ENCODE measurements at regions not wholly inside any gene's neighbourhood (a gene's known extent, or its start where the extent isn't known, plus 50 kb on each side); places are given as distances from the start of the nearest gene placed in this dataset.
"Not testable (repeated sequence)": the region's sequence is repeated elsewhere in the genome, so short reads cannot be mapped to it uniquely, and the experiment has no call there.

DNA sequence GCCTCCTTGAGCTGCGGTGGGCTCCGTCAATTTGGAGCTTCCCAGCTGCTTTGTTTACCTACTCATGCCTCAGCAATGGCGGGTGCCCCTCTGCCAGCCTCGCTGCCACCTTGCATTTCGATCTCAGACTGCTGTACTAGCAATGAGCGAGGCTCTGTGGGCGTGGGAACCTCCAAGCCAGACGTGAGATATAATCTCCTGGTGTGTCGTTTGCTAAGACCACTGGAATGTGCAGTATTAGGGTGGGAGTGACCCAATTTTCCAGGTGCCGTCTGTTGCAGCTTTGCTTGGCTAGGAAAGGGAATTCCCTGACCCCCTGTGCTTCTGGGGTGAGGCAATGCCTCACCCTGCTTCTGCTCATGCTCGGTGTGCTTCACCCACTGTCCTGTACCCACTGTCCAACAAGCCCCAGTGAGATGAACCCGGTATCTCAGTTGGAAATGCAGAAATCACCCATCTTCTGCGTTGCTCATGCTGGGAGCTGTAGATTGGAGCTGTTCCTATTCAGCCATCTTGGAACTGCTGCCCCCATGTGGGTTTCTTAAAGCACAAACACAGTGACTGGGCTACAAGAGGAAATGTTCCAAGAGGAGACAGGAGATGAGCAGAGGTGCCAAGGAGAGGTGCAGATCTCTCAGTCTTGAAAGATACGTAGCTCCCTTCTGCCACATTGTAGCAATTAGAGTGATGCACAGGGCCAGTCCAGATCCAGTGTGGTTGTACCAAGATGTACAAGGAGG is 193.0 kb upstream of the IGFBP7 start:
- TF ChIP-seq, protein P1, sequence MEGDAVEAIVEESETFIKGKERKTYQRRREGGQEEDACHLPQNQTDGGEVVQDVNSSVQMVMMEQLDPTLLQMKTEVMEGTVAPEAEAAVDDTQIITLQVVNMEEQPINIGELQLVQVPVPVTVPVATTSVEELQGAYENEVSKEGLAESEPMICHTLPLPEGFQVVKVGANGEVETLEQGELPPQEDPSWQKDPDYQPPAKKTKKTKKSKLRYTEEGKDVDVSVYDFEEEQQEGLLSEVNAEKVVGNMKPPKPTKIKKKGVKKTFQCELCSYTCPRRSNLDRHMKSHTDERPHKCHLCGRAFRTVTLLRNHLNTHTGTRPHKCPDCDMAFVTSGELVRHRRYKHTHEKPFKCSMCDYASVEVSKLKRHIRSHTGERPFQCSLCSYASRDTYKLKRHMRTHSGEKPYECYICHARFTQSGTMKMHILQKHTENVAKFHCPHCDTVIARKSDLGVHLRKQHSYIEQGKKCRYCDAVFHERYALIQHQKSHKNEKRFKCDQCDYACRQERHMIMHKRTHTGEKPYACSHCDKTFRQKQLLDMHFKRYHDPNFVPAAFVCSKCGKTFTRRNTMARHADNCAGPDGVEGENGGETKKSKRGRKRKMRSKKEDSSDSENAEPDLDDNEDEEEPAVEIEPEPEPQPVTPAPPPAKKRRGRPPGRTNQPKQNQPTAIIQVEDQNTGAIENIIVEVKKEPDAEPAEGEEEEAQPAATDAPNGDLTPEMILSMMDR (IDR thresholded peaks at IDR 0.05; ENCODE audit: borderline replicate concordance, extremely low read depth, insufficient read depth) = no peak
- Histone ChIP-seq H3K4me1 (ENCODE audit: control insufficient read depth in 2 of 3, insufficient read depth in 2 of 3, low read depth in 1 of 3, low read length in 3 of 3) (peaks cover 0 to 2% (median 0%) of the 10 kb centered on the region in 3 donors), H3K4me3 (ENCODE audit: low read length in 3 of 3) (no peak overlapping the region), H3K36me3 (ENCODE audit: control insufficient read depth in 2 of 3, insufficient read depth in 3 of 3, low read length in 3 of 3) (no peaks in the 10 kb centered on the region), H3K27me3 (ENCODE audit: control insufficient read depth, insufficient read depth, low read length) (no peaks in the 10 kb centered on the region), H3K27ac (ENCODE audit: low read depth in 2 of 2, low read length in 2 of 2) (no peak overlapping the region), H3K9me3 (ENCODE audit: control insufficient read depth in 2 of 3, insufficient read depth in 1 of 3, low read length in 3 of 3) (no peaks in the 10 kb centered on the region), H3K9ac (ENCODE audit: low read length in 3 of 3) (no peak overlapping the region)
- intact Hi-C loops (cut with DNase I) = no loop called here
- FAIRE-seq (no peak), DNase-seq (peak in 1 of 5 donors; percentile 27)

DNA sequence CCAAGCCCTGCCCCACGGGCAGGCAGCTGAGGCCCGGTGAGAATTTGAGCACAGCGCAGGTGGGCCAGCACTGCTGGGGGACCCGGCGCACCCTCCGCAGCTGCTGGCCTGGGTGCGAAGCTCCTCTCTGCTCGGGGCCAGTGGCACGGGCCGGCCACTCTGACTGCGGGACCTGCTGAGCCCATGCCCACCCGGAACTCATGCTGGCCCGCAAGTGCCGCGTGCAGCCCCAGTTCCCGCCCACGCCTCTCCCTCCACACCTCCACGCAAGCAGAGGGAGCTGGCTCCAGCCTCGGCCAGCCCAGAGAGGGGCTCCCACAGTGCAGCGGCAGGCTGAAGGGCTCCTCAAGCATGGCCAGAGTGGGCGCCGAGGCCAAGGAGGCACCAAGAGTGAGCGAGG is 190.1 kb upstream of the IGFBP7 start:
- H3K27ac ChIP-seq (ENCODE audit: low read depth in 2 of 2, low read length in 2 of 2); H3K36me3 ChIP-seq (ENCODE audit: control insufficient read depth in 2 of 3, insufficient read depth in 3 of 3, low read length in 3 of 3); FAIRE-seq; intact Hi-C loops (cut with DNase I); H3K27me3 ChIP-seq (ENCODE audit: control insufficient read depth, insufficient read depth, low read length); H3K4me1 ChIP-seq (ENCODE audit: control insufficient read depth in 2 of 3, insufficient read depth in 2 of 3, low read depth in 1 of 3, low read length in 3 of 3); H3K9ac ChIP-seq (ENCODE audit: low read length in 3 of 3); H3K4me3 ChIP-seq (ENCODE audit: low read length in 3 of 3); H3K9me3 ChIP-seq (ENCODE audit: control insufficient read depth in 2 of 3, insufficient read depth in 1 of 3, low read length in 3 of 3): not testable (repeated sequence)
- DNase-seq = peak in 1 of 5 donors; percentile 57

DNA sequence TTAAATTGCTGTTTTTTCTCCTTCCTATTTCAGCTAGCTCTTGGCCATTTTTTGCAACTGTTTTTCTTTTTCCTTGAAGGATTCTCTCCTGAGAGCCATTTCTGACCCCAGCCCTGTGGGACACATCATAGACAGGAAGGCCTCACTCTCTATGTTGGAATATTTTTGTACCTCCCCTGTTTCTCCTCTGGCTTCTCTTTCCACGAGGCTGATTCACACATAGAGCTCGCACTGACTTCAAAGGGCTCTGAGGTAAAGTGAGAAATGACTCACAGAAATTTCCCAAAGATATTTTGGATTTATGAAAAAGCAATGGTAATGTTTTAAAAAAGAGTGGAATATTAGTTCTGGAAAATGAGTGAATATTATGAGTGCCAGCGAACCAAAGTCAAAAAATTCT is 181.7 kb upstream of the IGFBP7 start:
- intact Hi-C loops (cut with DNase I) = no loop called here
- H3K27ac ChIP-seq (ENCODE audit: low read depth in 2 of 2, low read length in 2 of 2) = no peak overlapping the region
- no peak overlapping the region for H3K9ac ChIP-seq (ENCODE audit: low read length in 3 of 3)
- FAIRE-seq (no peak), DNase-seq (no peak)
- TF ChIP-seq, protein P1 (IDR thresholded peaks at IDR 0.05; ENCODE audit: borderline replicate concordance, extremely low read depth, insufficient read depth) = no peak
- H3K36me3 ChIP-seq (ENCODE audit: control insufficient read depth in 2 of 3, insufficient read depth in 3 of 3, low read length in 3 of 3) = no peaks in the 10 kb centered on the region
- peaks cover 0 to 10% (median 0%) of the 10 kb centered on the region in 3 donors for H3K4me1 ChIP-seq (ENCODE audit: control insufficient read depth in 2 of 3, insufficient read depth in 2 of 3, low read depth in 1 of 3, low read length in 3 of 3)
- H3K4me3 ChIP-seq (ENCODE audit: low read length in 3 of 3) = no peak overlapping the region
- H3K9me3 ChIP-seq (ENCODE audit: control insufficient read depth in 2 of 3, insufficient read depth in 1 of 3, low read length in 3 of 3) = no peaks in the 10 kb centered on the region
- H3K27me3 ChIP-seq (ENCODE audit: control insufficient read depth, insufficient read depth, low read length) = no peaks in the 10 kb centered on the region

DNA sequence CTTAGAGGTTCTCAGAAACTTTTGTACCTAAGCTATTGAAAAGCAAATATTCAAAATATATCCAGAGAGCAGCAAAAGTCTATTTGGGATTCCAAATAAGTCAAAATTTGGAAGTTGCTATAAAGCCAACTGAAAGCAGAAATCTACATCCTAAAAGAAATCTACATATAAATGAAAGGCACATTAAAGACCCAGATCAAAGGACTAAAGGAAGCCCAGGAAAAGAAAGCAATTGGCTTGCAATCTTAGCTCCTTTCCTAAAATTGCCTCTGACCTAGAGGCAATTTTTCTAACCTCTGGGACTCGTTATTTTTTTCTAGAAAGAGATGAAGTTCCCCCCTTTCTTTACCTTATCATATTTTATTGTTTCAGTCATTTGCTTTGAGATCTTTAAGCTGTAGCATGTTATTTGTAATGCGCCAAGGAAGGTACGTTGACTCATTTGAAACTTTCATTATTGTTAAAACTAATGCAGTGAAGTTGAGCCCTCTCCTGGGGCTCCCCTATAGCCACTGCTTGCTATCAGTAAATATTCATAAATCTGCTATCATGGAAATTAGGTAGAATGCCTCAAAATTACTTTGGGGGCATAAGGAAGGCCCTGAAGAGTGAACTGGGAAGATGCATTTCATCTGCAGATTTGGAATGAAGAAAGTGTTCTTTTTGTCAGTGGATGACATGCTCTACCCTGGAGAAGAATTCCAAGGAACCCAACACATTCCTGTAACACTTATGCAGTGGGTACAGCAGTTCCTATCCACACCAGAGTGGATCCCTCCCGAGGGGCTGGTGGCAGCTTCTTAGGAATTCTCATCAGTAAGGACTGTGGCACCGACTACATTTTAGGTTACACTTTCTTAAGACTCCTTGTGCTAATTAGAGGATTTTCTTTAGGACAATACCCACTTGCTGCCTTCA is 177.8 kb upstream of the IGFBP7 start:
- Histone ChIP-seq H3K36me3 (ENCODE audit: control insufficient read depth in 2 of 3, insufficient read depth in 3 of 3, low read length in 3 of 3) (no peaks in the 10 kb centered on the region), H3K9ac (ENCODE audit: low read length in 3 of 3) (no peak overlapping the region), H3K27ac (ENCODE audit: low read depth in 2 of 2, low read length in 2 of 2) (no peak overlapping the region), H3K4me3 (ENCODE audit: low read length in 3 of 3) (no peak overlapping the region), H3K27me3 (ENCODE audit: control insufficient read depth, insufficient read depth, low read length) (no peaks in the 10 kb centered on the region), H3K9me3 (ENCODE audit: control insufficient read depth in 2 of 3, insufficient read depth in 1 of 3, low read length in 3 of 3) (no peaks in the 10 kb centered on the region), H3K4me1 (ENCODE audit: control insufficient read depth in 2 of 3, insufficient read depth in 2 of 3, low read depth in 1 of 3, low read length in 3 of 3) (peaks cover 0 to under 1% (median 0%) of the 10 kb centered on the region in 3 donors)
- TF ChIP-seq, protein P1 (IDR thresholded peaks at IDR 0.05; ENCODE audit: borderline replicate concordance, extremely low read depth, insufficient read depth) = no peak
- FAIRE-seq (no peak), DNase-seq (no peak)
- intact Hi-C loops (cut with DNase I) = no loop called here

Measured in kidney (tissue), 13 donors.